HG02973 (cell line): ENCODE measurements at regions not wholly inside any gene's neighbourhood (a gene's known extent, or its start where the extent isn't known, plus 50 kb on each side); places are given as distances from the start of the nearest gene placed in this dataset.
A peak's percentile ranks its signal among the peaks of the same experiment; 100 is the strongest.

Source experiments
- ATAC-seq: cut with Tn5 transposase; IDR thresholded peaks from one replicate; pipeline ENCODE4 v1.9.1; 2021; ENCODE audit warnings: moderate library complexity; ENCODE audit not compliant: unreplicated experiment

DNA sequence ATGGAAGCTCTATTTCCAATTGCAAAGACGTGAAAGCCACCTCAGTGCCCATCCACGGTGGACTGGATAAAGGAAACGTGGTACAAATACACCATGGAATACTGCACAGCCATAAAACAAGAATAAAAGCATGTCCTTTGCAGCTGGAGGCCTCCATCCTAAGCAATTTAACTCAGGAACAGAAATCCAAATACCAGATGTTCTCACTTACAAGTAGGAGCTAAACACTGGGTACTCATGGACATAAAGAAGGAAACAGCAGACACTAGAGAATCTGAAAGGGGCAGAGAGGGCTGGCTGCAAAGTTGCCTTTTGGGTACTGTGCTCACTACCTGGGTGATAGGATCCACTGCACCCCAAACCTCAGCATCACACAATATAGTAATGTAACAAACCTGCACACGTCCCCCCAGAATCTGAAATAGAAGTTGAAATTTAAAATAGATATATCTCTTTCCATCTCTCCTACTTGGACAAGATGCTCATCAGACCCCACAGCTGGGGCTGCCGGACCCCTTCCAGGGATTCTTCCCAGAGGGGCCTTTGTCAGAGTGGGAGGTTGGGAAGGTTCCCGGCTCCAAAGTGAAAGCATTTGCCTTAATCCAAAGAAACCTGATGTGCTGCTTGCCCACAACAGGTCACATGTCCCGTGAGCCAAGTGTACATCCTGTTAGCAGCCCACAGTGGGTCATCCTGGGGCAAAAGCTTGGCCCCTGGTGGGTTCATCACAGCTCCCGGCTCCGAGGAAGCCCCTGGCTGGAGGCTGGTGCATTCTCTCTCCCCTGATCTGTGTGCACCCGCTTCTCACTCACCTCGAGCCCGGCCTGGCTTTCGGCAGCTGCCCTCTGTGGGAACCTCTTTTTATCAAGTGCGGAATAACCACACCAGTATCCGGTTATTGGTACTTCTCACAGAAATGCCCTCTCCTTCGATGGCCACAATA, 172.3 kb upstream of the PPP2R2D start:
- no peak for ATAC-seq

DNA sequence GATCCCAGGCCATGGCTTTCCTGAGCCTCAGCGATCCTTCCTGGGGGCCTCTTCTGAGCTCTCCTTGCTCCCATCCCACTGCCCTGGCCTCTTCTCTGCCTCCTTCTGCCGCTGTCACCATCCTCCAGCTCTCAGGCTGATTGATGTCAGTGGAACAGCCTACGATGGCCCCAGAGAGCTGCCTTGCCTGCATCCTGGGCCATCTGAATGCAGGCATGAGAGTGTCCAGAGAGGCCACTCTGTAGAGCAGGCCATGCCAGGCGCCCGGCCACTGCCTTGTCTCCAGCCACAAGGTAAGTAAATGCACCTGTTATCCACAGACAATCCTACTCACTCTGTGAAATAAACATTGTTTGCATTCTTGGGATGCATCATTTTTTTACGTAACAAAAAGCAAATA, 171.4 kb upstream of the PPP2R2D start:
- ATAC-seq = no peak

DNA sequence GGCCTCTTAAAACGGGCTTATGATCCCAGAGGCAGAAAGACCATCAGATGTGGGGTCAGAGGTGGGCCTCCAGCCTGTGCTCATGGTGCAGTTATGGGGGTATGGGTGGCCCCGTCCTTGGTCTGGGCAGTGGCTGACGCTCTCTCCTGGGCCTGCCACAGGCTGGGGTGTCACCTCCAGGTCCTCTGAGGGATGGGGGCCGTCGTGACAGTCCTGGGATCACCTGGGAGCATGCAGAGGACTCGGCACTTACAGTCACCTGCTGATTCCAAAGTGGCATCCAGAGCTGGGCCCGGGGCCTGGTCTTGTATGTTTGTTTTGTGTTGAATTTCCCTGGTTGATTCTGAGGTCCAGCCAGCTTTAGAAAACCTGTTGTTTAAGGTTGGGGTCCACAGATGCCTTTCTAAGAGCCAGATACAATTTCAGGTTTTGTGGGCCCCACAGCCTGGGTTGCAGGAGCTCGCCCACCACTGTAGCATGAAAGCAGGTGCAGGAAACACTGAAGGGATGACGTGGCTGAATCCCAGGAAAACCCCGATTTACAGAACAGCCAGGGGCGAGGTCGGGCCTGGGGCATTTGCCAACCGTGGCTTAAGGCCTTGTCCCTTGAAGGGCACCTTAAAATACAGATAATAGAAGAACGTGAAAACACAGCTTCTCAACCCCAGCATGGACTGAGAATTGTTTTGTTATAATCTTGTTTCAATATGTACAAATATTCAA, 170.7 kb upstream of the PPP2R2D start:
- ATAC-seq = no peak

DNA sequence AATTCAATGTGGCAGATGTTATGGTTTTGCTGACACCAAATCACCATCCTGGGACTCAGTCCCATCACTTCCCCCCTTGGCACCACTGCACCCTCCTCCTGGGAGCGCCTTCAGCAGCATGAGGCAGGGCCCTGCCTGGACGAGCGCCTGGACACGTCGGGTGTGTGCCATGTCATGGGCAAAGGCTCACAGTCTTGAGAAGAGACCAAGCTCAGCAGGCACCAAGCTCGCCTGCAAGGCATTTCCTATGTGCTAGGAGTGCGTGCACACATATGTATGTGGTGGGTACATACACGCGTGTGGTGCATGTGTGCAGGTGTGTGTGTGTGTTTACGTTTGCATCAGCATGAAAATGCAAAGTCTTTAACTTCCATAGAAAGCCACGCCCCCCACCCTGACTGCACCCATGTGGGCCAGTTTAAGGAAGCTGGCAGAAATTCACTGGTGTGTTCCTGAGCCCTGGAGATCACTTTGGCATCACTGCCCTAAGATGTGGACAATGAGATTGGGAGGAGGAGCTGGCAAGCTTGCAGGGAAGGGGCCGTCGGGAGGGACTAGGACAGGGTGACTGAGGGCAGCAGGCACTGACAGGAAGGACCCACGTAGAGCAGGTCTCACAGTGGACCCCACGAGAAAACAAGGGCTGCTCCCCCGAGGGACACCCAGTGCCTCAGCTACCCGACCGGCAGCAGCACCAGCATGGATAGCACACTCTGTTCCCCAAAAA, 169.9 kb upstream of the PPP2R2D start:
- ATAC-seq = no peak

DNA sequence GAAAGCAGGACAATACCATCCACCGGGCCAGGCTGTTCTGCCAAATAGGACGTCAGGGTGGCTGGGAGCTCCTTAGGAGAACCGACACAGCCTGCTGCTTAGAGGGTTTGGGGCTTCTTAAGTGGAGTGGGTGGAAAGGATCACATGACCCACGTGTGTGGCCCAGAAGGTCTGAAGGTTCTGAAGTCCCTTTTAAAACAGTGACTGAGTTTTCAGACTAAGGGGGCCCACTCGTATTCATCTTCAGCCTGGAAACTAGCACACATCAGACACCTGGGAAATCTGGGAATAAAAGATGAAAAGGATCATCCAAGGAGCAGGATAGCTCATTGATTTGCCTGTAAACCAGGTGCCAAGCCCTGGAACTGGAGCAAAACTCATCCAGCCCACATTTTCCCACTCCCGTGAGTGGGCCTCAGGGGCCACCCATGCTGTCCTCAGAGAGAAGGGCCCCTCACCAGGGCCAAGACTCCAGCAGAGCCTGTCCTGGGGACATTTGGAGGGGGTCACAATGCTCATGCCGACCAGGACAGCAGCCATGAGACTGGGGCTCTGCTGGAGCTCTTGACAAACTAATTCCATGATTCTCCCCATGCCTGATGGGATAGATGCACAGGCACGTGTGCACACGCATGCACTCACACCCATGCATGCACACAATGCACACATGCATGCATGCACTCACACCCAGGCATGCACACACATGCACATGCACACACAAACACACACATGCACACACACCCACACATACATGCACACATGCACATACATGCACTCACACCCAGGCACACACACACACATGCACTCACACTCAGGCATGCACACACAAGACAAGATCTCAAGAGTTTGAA, 168.8 kb upstream of the PPP2R2D start:
- ATAC-seq = no peak

DNA sequence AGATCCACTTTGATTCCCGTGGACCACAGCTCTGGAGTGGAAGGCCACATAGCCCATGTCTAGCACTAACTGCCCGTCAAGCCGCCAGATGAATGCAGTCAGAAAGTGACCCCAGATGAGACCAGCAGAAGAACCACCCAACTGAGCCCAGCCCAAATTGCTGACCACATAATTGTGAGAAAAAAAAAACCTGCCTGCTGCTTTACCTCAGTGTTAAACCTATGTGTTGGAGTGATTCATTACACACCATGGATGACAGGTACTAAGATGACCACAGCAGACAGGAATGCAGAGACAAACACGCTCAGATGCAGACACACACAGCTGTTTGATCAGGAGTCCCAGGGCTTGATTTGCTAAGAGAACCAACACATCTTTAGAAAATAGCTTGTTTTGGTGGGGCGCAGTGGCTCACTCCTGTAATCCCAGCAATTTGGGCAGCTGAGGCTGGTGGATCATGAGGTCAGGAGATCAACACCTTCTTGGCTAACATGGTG, 168.1 kb upstream of the PPP2R2D start:
- ATAC-seq = no peak

DNA sequence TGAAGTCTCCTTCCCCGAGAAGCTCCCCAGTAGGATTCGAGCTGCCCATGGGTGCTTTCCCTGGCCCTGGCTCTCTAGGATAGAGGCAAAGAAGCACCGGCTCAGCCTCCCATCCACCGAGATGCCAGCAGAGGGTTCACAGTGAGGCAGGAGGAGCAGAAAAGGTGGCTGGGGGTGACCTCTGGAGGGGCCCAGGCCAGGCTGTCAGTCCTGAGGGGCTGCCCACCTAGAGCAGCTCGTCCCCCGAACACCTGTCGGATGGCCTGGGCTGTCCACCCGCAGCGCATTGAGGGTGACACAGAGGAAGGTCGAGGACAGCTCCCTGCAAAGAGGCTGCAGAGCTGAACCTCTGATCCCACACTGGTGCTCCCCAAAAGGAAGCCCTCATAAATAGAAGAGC, 167.2 kb upstream of the PPP2R2D start:
- ATAC-seq = no peak

DNA sequence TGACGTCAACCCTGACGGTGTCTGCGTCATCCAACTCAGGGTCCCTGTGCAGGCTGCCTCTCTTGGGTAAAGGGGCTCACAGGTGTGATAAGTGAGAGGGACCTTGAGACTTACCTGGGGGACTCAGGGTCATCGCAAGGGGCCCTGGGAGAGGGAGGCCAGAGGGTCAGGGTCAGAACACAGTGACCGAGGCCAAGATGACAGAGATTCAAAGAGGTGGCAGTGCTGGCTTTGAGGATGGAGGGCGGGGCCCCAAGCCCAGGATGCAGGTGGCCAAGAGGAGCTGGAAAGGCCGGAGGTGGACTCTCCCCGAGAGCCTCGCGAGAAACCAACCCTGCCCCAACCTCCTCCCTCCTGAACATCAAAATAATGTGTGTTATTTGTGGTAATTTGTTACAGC, 165.2 kb upstream of the PPP2R2D start:
- no peak for ATAC-seq

DNA sequence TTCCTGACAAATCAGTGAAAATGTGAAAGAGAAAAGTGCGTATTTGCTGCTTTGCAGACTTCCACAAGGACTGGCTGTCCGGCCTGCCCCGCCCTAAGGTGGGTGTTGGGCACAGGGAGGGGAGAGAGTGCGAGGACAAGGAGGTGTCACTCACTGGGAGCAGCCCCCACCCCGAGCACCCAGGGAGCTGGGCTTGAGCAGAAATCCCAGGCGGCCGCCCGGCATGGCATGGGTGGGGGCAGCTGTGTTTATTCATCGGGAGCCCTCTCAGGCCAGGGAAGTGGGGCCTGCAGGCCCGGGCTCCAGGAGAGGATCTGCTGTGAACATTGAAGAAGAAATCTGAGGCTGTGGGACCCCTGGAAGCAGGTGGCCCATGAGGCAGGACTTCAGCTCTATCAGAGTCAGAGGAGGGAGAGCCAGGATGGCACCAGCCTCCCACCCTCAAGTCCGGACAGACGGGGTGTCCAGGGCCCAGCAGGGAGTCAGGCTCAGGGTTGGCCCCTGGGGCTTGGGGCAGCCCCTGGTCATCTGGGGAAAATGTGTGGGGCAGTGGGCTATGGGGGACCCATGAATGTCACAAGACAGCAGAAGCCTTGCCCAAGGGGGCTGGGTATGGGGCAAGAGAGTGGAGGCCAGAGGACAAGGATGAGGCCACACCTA, 164.4 kb upstream of the PPP2R2D start:
- ATAC-seq = no peak

DNA sequence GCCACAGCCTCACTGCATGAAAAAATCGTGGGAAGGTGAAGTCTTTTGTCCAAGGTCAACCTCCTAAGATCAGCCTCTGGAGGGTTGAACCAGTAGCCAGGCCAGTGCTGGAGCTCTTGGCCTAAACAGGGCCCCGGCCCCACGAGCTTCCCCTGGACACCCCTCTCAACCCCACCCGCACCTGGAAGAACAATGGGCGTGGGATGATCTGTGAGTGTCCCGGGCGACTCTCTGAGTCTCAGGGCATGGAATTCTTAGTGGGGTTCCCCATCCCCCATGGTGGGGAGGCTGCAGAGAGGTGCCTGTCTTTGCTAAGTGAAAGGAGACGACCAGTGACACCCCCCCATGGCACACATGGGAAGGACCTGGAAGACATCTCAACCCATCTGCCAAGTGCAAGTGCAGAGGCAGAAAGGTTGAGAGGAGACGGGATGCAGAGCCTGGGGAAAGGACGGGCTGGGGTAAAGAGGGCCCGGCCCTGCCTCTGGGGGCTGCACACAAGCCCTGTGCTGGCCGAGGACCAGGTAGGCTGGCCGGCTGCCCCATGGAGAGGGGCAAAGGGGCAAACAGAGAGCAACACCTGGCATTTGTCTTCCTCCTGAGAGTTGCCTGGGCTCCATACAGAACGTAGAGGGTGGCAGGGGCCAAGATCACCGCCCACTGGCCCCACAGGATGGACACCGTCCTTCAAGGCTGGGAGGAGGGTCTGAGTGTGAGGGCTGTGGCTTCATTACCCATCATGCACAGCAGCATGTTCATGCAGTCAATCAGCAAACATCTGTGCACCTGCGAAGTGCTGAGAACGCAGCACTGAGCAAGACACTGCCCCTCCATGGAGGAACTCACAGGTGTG, 163.0 kb upstream of the PPP2R2D start:
- no peak for ATAC-seq

DNA sequence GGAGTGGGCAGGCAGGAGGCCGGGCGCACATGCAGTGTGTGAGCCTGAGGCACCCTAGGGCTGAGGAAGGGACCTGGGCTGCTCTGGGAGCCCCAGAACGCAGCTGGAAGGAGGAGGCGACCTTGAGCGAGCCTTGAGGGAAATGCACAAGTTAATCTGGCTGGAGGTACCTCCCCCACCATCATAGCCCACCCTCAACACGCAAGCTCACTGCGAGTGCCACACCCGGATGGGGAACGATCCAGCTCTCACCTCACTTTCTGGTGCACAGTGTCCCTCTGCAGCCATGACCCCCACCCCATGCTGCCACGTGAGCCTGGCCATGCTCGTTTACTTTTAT, 162.4 kb upstream of the PPP2R2D start:
- no peak for ATAC-seq

DNA sequence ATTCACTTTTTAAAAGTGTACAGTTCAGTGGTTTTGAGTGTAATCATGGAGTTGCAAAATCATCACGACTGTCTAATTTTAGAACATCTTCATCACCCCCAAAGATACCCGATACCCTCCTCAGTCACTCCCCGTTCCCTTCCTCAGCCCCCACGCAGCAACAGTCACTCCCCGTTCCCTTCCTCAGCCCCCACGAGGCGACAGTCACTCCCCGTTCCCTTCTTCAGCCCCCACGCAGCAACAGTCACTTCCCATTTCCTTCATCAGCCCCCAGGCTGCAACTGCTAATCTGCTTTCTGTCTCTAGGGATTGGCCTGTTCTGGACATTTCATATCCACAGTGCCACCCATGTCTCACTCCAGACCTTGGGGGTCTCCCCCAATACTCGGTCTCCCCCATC, 161.6 kb upstream of the PPP2R2D start:
- ATAC-seq = no peak

DNA sequence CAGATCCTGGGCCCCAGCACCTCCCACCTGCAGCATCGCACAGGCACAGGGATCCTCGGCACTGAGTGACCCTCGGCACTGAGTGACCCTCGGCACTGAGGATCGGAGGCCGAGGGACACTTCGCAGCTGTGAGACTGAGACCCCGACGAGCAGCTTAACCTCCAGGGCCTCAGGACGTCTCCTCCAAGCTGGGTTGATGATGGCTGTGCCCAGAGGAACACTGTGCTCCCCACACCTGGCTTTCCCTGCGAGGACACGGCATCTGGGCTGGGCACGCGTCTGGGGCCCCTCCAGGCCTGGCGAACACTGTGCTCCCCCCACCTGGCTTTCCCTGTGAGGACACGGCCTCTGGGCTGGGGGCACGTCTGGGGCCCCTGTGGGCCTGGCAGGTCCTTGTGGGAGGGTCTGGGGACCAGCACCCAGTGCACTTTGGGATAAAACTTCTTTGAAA, 158.3 kb upstream of the PPP2R2D start:
- ATAC-seq = no peak

DNA sequence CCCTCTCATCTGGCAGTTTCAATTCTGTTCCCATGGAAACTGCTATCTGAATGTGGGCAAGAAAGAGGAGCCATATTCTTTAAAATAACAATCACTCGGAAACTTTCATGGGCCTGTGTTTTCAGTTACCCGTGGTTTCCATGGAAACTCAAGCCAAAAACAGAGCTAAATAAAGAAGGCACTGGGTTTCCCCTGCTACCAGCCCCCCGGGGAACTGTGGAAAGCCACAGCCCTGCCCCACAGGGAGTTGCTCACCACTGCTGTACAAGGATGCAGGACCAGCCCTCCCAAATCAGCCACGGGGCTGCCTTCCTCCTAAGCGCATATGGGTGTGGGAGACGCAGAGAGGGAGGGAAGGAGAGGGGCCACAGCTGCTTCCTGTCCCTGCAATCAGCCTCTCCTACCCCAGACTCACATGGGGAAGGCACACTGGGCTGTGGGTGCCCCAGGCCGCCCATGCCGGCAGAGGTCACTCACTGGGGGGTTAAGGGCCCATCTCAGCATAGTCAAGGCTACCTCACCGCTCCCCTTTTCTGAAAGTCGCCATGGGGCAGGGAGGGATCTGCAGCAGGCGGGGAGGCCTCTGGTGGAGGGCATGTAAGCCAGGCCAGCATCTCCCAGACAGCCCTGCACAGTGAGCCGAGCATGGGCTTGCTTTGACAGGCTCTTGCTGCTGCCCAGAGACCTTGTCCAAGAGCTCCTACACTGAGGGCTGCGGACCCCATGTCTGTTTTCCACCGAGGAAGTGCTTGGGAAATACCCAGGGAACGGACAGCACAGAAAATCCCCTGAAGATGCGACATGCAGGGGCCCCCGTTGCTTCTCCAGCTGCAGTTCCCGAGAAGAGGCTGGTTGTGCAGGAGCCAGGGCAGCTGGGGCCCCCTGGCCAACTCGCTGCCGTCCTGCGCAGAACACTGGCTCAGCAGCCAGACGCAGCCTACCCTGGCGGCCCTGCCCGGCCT, 157.3 kb upstream of the PPP2R2D start:
- ATAC-seq = peak; percentile 63

DNA sequence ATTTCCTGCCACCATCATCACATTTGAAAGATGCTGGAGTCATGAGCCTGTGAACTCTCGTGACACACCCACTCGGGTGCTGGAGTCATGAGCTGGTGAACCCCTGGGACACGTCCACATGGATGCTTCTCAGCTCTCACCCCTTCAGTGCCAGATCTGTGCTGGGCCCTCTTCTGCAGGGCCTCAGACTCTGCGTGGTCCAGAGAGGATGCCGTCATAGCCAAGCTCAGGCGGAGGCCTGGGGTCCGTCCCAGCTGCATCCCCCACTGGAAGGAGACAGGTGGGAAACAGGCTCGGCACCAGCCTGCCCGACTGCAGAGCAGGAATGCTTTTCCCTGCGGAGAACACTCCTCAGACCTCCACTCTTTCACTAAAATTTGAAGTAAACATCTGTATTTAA, 156.5 kb upstream of the PPP2R2D start:
- ATAC-seq = no peak

DNA sequence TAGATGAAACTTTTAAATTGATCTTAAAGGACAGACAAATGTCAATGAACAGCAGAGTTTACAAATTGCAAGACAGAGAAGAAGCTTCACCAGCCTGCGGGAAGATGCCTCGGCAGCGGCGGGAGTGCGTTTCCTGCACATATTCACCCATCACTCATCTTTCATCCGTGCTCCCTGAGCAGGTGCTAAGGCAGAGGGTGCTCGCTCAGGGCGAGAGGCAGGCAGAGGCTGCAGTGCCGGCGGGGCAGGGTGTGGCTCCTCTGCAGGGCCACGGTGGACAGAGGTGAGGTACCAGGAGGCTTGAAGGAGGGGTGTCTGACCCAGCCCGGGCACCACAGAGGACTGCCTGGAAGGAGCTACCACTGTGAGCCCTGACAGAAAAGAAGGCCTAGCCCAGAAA, 155.2 kb upstream of the PPP2R2D start:
- no peak for ATAC-seq

DNA sequence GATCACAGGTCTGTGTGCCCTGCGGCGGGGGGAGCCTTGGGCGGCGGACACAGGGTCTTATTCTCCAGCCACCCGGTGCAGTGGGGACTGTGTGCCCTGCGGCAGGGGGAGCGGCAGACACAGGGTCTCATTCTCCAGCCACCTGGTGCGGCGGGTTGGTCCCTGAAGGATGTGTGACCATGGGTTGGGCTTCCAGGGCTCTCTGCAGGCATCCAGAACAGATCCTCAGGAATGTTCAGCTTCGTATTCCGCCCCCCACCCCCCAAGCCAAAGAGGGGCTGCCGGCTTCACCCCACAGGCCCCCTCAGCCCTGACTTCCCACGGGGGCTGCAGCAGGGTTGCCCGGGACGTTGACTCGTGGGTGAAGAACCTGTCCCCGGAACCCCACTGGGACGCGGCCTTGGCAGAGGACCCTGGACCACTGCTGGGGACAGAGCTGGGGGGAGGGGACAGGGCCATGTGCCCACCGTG, 154.5 kb upstream of the PPP2R2D start:
- ATAC-seq = no peak

DNA sequence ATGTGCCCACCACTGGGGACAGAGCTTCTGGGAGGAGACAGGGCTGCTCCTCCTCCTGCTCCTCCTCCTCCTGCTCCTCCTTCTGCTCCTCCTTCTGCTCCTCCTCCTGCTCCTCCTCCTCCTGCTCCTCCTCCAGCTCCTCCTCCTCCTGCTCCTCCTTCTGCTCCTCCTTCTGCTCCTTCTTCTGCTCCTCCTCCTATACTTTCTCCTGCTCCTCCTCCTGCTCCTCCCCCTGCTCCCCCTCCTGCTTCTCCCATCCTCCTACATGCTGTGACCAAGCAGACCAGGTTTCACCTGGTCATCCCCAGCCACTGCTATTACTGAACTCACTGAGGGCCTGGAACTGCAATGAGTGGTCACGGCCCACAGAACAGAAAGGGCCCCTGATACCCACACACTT, 154.0 kb upstream of the PPP2R2D start:
- no peak for ATAC-seq
